Esophagus muscularis mucosa (tissue), 4 donors: ENCODE measurements at regions not wholly inside any gene's neighbourhood (a gene's known extent, or its start where the extent isn't known, plus 50 kb on each side); places are given as distances from the start of the nearest gene placed in this dataset.
"Not testable (repeated sequence)": the region's sequence is repeated elsewhere in the genome, so short reads cannot be mapped to it uniquely, and the experiment has no call there.

Experiments used
- DNase-seq: peaks from one replicate; pipeline ENCODE4 v3.0.0-alpha.2; 2017; ENCODE audit errors: extremely low spot score
- H3K27ac ChIP-seq, 4 donors: fragments of 200-600 bp; sonication (generic); replicated peaks in 1 of 4; 1 replicate in 3 of 4; 2 replicates in 1 of 4; pipeline ENCODE4 v1.5.1; 2016 to 2019; ENCODE audit warnings: mild to moderate bottlenecking in 1 of 4
- H3K27me3 ChIP-seq, 4 donors: fragments of 200-600 bp; sonication (generic); one replicate each; pipeline versions ENCODE4 v1.5.1 to v1.6.0; 2016 to 2019
- H3K36me3 ChIP-seq, 4 donors: fragments of 200-600 bp; sonication (generic); one replicate each; pipeline ENCODE4 v1.5.1; 2016 to 2019
- H3K4me1 ChIP-seq, 4 donors: fragments of 200-600 bp; sonication (generic); one replicate each; pipeline ENCODE4 v1.5.1; 2016 to 2019
- H3K4me3 ChIP-seq, 4 donors: fragments of 200-600 bp; sonication (generic); 1 replicate in 2 of 4; 2 replicates in 2 of 4; pipeline ENCODE4 v1.5.1; 2016 to 2019; ENCODE audit warnings: mild to moderate bottlenecking in 4 of 4, moderate library complexity in 1 of 4
- H3K9me3 ChIP-seq, 4 donors: fragments of 200-600 bp; sonication (generic); 1 replicate in 3 of 4; 2 replicates in 1 of 4; pipeline ENCODE4 v1.5.1; 2016 to 2019
- CTCF ChIP-seq, 3 experiments: fragments of 200-600 bp in 2 of 3; fragments of 450-650 bp in 1 of 3; sonication (generic) in 2 of 3; IDR thresholded peaks; one replicate each; pipeline ENCODE4 v1.5.1; 2017 to 2019; ENCODE audit warnings: antibody characterized with exemption in 3 of 3, mild to moderate bottlenecking in 2 of 3, moderate library complexity in 1 of 3
- EP300 ChIP-seq: sonication (generic); formaldehyde crosslinking; IDR thresholded peaks from one replicate; pipeline ENCODE4 v1.6.1; 2017; ENCODE audit warnings: antibody characterized with exemption
- POLR2A ChIP-seq: fragments of 450-650 bp; IDR thresholded peaks from one replicate; pipeline ENCODE4 v1.6.1; 2017; ENCODE audit warnings: antibody characterized with exemption, moderate library complexity, mild to moderate bottlenecking, low read depth
- POLR2AphosphoS5 ChIP-seq, 2 donors: sonication (generic); formaldehyde crosslinking; IDR thresholded peaks; one replicate each; pipeline ENCODE4 v1.6.1; 2017; ENCODE audit warnings: antibody characterized with exemption in 2 of 2
- WGBS: methylation state at CpG from one replicate; pipeline ENCODE4 v1.1.5; 2018; 5-methylcytosine and 5-hydroxymethylcytosine counted together
- intact Hi-C: fragments of 100-400 bp; cut with DNase I; formaldehyde crosslinking; loops from one replicate; pipeline ENCODE4 v1.15.1; 2023

- no peak for TF ChIP-seq POLR2A
- no peak for TF ChIP-seq POLR2AphosphoS5 (IDR thresholded peaks at IDR 0.05)
- no peak for TF ChIP-seq CTCF (IDR thresholded peaks at IDR 0.05)
- Histone ChIP-seq H3K27ac (no peak overlapping the region), H3K27me3 (no peaks in the 10 kb centered on the region), H3K9me3 (peaks cover 0 to 1% (median 0%) of the 10 kb centered on the region in 4 donors), H3K4me3 (no peak overlapping the region), H3K4me1 (peaks cover 0 to 13% (median 3%) of the 10 kb centered on the region in 4 donors), H3K36me3 (no peaks in the 10 kb centered on the region)
- no peak for DNase-seq
- intact Hi-C loops, result no loop called here
- 87% methylated on average over 3 of the region's 3 CpGs for WGBS
Measured at GRCh38 chr5:96201503-96201902, 231.5 kb downstream of the PCSK1 start.

- Histone ChIP-seq H3K27me3 (no peaks in the 10 kb centered on the region), H3K4me3 (no peak overlapping the region), H3K27ac (no peak overlapping the region), H3K36me3 (no peaks in the 10 kb centered on the region), H3K4me1 (peaks cover 0 to 13% (median 3%) of the 10 kb centered on the region in 4 donors), H3K9me3 (no peaks in the 10 kb centered on the region)
- intact Hi-C loops, result no loop called here
- TF ChIP-seq POLR2AphosphoS5 (IDR thresholded peaks at IDR 0.05) (no peak), CTCF (IDR thresholded peaks at IDR 0.05) (no peak), POLR2A (no peak), EP300 (no peak)
- WGBS, result 35% methylated on average over 1 of the region's 1 CpG
- no peak for DNase-seq
Measured at GRCh38 chr5:96200641-96201040, 232.4 kb downstream of the PCSK1 start.

- Histone ChIP-seq H3K4me3 (no peak overlapping the region), H3K27ac (no peak overlapping the region), H3K9me3 (no peaks in the 10 kb centered on the region), H3K27me3 (no peaks in the 10 kb centered on the region), H3K36me3 (no peaks in the 10 kb centered on the region), H3K4me1 (peaks cover 0 to 13% (median 3%) of the 10 kb centered on the region in 4 donors)
- 92% methylated on average over 4 of the region's 4 CpGs for WGBS
- no peak for DNase-seq
- no peak for TF ChIP-seq CTCF (IDR thresholded peaks at IDR 0.05)
- TF ChIP-seq EP300, result no peak
- TF ChIP-seq POLR2A, result no peak
- TF ChIP-seq POLR2AphosphoS5 (IDR thresholded peaks at IDR 0.05), result no peak
- intact Hi-C loops, result no loop called here
Measured at GRCh38 chr5:96199713-96200183, 233.3 kb downstream of the PCSK1 start.

GRCh38 chr5:96198356-96199058 lies 234.5 kb downstream of the PCSK1 start:
- no peak overlapping the region for H3K4me3 ChIP-seq
- H3K36me3 ChIP-seq, result no peaks in the 10 kb centered on the region
- intact Hi-C loops, result no loop called here
- H3K4me1 ChIP-seq, result peaks cover 0 to 13% (median 3%) of the 10 kb centered on the region in 4 donors
- no peak for DNase-seq
- 75% methylated on average over 3 of the region's 3 CpGs for WGBS
- TF ChIP-seq EP300 (no peak), POLR2AphosphoS5 (IDR thresholded peaks at IDR 0.05) (no peak), CTCF (IDR thresholded peaks at IDR 0.05) (no peak), POLR2A (no peak)
- H3K27ac ChIP-seq, result no peak overlapping the region
- no peaks in the 10 kb centered on the region for H3K9me3 ChIP-seq
- H3K27me3 ChIP-seq, result no peaks in the 10 kb centered on the region

- H3K27me3 ChIP-seq, DNase-seq, H3K36me3 ChIP-seq, H3K27ac ChIP-seq, H3K9me3 ChIP-seq, H3K4me3 ChIP-seq, intact Hi-C loops: not testable (repeated sequence)
- WGBS, result 95% methylated on average over 3 of the region's 3 CpGs
- H3K4me1 ChIP-seq, result peaks cover 0 to 13% (median 3%) of the 10 kb centered on the region in 4 donors
Measured at GRCh38 chr5:96197767-96198166, 235.3 kb downstream of the PCSK1 start.
